ENCODE measurements at regions not wholly inside any gene's neighbourhood (a gene's known extent, or its start where the extent isn't known, plus 50 kb on each side); places are given as distances from the start of the nearest gene placed in this dataset.

- SMC1A ChIA-PET (ENCODE audit: uncharacterized antibody, unreplicated experiment): no interaction called here
- TF ChIP-seq POLR2AphosphoS5 (IDR thresholded peaks at IDR 0.05; ENCODE audit: low read length): no peak
- TF ChIP-seq SP1 (IDR thresholded peaks at IDR 0.05; ENCODE audit: low read depth, low read length): no peak
- no peak for TF ChIP-seq STAT3 (IDR thresholded peaks at IDR 0.05; ENCODE audit: low read depth, low read length)
- TF ChIP-seq EZH2 (IDR thresholded peaks at IDR 0.05; ENCODE audit: borderline replicate concordance, control insufficient read depth, low read depth, low read length): no peak
- TF ChIP-seq NR2C2 (IDR thresholded peaks at IDR 0.05; ENCODE audit: borderline replicate concordance, control insufficient read depth, insufficient read length, low read depth): no peak
- TF ChIP-seq CHD2 (IDR thresholded peaks at IDR 0.05; ENCODE audit: borderline replicate concordance, low read depth, low read length): no peak
- no peak for TF ChIP-seq BMI1 (IDR thresholded peaks at IDR 0.05; ENCODE audit: borderline replicate concordance)
- TF ChIP-seq MXI1 (IDR thresholded peaks at IDR 0.05; ENCODE audit: low read depth, low read length): no peak
- TF ChIP-seq SMAD1 (IDR thresholded peaks at IDR 0.05; ENCODE audit: low read depth, partially characterized antibody): no peak
- TF ChIP-seq, protein P1, sequence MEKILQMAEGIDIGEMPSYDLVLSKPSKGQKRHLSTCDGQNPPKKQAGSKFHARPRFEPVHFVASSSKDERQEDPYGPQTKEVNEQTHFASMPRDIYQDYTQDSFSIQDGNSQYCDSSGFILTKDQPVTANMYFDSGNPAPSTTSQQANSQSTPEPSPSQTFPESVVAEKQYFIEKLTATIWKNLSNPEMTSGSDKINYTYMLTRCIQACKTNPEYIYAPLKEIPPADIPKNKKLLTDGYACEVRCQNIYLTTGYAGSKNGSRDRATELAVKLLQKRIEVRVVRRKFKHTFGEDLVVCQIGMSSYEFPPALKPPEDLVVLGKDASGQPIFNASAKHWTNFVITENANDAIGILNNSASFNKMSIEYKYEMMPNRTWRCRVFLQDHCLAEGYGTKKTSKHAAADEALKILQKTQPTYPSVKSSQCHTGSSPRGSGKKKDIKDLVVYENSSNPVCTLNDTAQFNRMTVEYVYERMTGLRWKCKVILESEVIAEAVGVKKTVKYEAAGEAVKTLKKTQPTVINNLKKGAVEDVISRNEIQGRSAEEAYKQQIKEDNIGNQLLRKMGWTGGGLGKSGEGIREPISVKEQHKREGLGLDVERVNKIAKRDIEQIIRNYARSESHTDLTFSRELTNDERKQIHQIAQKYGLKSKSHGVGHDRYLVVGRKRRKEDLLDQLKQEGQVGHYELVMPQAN (conservative IDR thresholded peaks at IDR 0.05): no peak
- TF ChIP-seq PML (IDR thresholded peaks at IDR 0.05; ENCODE audit: low read length): no peak
- no peak for TF ChIP-seq MYB (IDR thresholded peaks at IDR 0.05; ENCODE audit: borderline replicate concordance, low read depth, low read length)
- no peak for TF ChIP-seq PKNOX1 (IDR thresholded peaks at IDR 0.05)
- no peak for TF ChIP-seq SRF (IDR thresholded peaks at IDR 0.05; ENCODE audit: low read depth in 2 of 2, low read length in 2 of 2)
- in situ Hi-C loops (cut with MboI): no loop called here
- intact Hi-C loops (cut with micrococcal nuclease; ENCODE audit: unreplicated experiment): no loop called here
- RAD21 ChIA-PET (ENCODE audit: unreplicated experiment): no interaction called here
- FAIRE-seq: no peak
- Histone ChIP-seq H3K79me2 (ENCODE audit: control insufficient read depth, insufficient read depth, low read length) (no peaks in the 10 kb centered on the region), H3K4me2 (ENCODE audit: control insufficient read depth, insufficient read depth) (no peak overlapping the region), H3K4me3 (no peak overlapping the region), H2AFZ (ENCODE audit: control insufficient read depth, low read depth, low read length) (no peak overlapping the region), H3K9me3 (replicated peaks; ENCODE audit: control insufficient read depth, insufficient read depth, low read length) (no peaks in the 10 kb centered on the region), H3K36me3 (ENCODE audit: control insufficient read depth in 2 of 2, insufficient read depth in 2 of 2, low read length in 1 of 2) (no peaks in the 10 kb centered on the region), H3K4me1 (ENCODE audit: control insufficient read depth, insufficient read depth, low read length) (no peaks in the 10 kb centered on the region), H3K27ac (ENCODE audit: control insufficient read depth, insufficient read depth) (no peak overlapping the region), H4K20me1 (ENCODE audit: control insufficient read depth, insufficient read depth) (no peaks in the 10 kb centered on the region), H3K27me3 (replicated peaks in 1 of 2; ENCODE audit: control insufficient read depth in 2 of 2, insufficient read depth in 2 of 2, low read length in 1 of 2) (no peaks in the 10 kb centered on the region), H3K9ac (ENCODE audit: control insufficient read depth, insufficient read depth, low read length) (no peak overlapping the region)
- BruUV-seq (replicated peaks): no TSS peak
- WGBS (ENCODE audit: insufficient coverage, insufficient replicate concordance, low lambda C conversion rate, missing lambda C conversion rate): 0% methylated on average over 4 of the region's 4 CpGs
- POLR2A ChIA-PET: no interaction called here
- CTCF ChIA-PET: no interaction called here
- no peak for ATAC-seq
- no peak for DNase-seq (ENCODE audit: low read depth, low spot score)
Observed at GRCh38 chr19:28933039-28933438, 279.9 kb downstream of the UQCRFS1 start.
